Nephron (organoid): ENCODE measurements at regions not wholly inside any gene's neighbourhood (a gene's known extent, or its start where the extent isn't known, plus 50 kb on each side); places are given as distances from the start of the nearest gene placed in this dataset.

Experiments used
- H3K27ac Mint-ChIP-seq, 3 experiments: 2 replicates each; pipeline ENCODE4 v1.8.0; 2020; ENCODE audit warnings: mixed read lengths in 3 of 3, mild to moderate bottlenecking in 2 of 3, moderate library complexity in 1 of 3
- H3K27me3 Mint-ChIP-seq: 2 replicates; pipeline ENCODE4 v1.8.0; 2021; ENCODE audit warnings: low read depth, mild to moderate bottlenecking, moderate library complexity, mixed read lengths
- H3K36me3 Mint-ChIP-seq: 2 replicates; pipeline ENCODE4 v1.8.0; 2020; ENCODE audit warnings: low read depth, mixed read lengths
- H3K4me1 Mint-ChIP-seq: 2 replicates; pipeline ENCODE4 v1.8.0; 2020; ENCODE audit warnings: mixed read lengths
- H3K4me3 Mint-ChIP-seq, 3 experiments: 2 replicates each; pipeline ENCODE4 v1.8.0; 2020; ENCODE audit warnings: mild to moderate bottlenecking in 3 of 3, mixed read lengths in 3 of 3, moderate library complexity in 2 of 3
- H3K9me3 Mint-ChIP-seq: 2 replicates; pipeline ENCODE4 v1.8.0; 2020; ENCODE audit warnings: mixed read lengths
- TF ChIP-seq, protein P1 (sequence below), 3 experiments: fragments of 200-600 bp; sonication (generic); IDR thresholded peaks; one replicate each; pipeline ENCODE4 v1.5.0; 2021; ENCODE audit warnings: antibody characterized with exemption in 3 of 3; ENCODE audit not compliant: unreplicated experiment in 3 of 3

DNA sequence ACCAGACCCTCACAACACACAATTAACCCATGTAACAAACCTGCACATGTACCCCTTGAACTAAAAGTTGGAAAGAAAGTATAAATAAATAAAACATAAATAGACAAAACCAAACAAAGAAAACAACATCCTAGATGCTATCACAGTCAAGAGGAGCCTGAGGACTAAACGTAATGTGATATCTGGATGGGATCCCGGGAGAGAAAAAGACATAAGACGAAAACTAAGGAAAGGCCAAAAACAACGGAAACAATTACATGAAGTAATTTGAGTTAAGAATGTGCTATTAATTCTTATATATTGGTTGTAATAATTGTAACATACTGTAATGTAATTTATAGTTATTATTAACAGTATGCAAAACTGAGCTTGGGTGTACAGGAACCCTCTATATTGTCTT is 793.9 kb downstream of the SEMA5A start:
- no peaks in the 10 kb centered on the region for H3K27me3 Mint-ChIP-seq
- H3K4me3 Mint-ChIP-seq = no peak overlapping the region
- peaks cover 3% of the 10 kb centered on the region for H3K4me1 Mint-ChIP-seq
- H3K36me3 Mint-ChIP-seq = no peaks in the 10 kb centered on the region
- TF ChIP-seq, protein P1, sequence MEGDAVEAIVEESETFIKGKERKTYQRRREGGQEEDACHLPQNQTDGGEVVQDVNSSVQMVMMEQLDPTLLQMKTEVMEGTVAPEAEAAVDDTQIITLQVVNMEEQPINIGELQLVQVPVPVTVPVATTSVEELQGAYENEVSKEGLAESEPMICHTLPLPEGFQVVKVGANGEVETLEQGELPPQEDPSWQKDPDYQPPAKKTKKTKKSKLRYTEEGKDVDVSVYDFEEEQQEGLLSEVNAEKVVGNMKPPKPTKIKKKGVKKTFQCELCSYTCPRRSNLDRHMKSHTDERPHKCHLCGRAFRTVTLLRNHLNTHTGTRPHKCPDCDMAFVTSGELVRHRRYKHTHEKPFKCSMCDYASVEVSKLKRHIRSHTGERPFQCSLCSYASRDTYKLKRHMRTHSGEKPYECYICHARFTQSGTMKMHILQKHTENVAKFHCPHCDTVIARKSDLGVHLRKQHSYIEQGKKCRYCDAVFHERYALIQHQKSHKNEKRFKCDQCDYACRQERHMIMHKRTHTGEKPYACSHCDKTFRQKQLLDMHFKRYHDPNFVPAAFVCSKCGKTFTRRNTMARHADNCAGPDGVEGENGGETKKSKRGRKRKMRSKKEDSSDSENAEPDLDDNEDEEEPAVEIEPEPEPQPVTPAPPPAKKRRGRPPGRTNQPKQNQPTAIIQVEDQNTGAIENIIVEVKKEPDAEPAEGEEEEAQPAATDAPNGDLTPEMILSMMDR (IDR thresholded peaks at IDR 0.05; ENCODE audit: unreplicated experiment in 3 of 3) = no peak
- no peaks in the 10 kb centered on the region for H3K9me3 Mint-ChIP-seq
- H3K27ac Mint-ChIP-seq = no peak overlapping the region

- Mint-ChIP-seq H3K9me3 (no peaks in the 10 kb centered on the region), H3K4me1 (peaks cover 3% of the 10 kb centered on the region), H3K4me3 (no peak overlapping the region), H3K27ac (no peak overlapping the region), H3K36me3 (no peaks in the 10 kb centered on the region), H3K27me3 (no peaks in the 10 kb centered on the region)
- TF ChIP-seq, protein P1 (IDR thresholded peaks at IDR 0.05; ENCODE audit: unreplicated experiment in 3 of 3) = no peak
These were observed 793.3 kb downstream of the SEMA5A start for GRCh38 chr5:8752595-8752994.

GRCh38 chr5:8756498-8757084 is 789.3 kb downstream of the SEMA5A start:
- TF ChIP-seq, protein P1 (IDR thresholded peaks at IDR 0.05; ENCODE audit: unreplicated experiment in 3 of 3) = peak; percentile 39 to 54 (median 44)
- H3K4me3 Mint-ChIP-seq = no peak overlapping the region
- peaks cover 14% of the 10 kb centered on the region for H3K9me3 Mint-ChIP-seq
- no peaks in the 10 kb centered on the region for H3K36me3 Mint-ChIP-seq
- H3K27me3 Mint-ChIP-seq = no peaks in the 10 kb centered on the region
- H3K4me1 Mint-ChIP-seq = peaks cover 3% of the 10 kb centered on the region
- H3K27ac Mint-ChIP-seq = no peak overlapping the region

DNA sequence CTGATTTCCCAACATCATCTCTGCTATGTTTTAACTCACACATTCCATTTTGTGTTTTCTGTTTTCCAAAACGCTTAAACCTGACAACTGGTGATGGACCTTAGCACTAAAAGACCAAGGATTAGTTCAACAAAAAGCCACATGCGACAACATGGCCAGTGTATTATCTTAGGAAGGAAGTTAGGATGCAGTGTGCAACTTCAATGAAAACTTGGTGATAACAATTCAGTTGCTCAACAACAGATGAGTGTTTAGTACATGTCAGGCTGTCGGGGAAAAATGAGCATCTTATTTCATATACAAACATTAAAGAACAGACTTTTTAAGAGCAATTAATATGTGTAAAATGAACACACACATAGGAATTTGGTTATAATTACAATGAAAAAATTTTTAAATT is 780.0 kb downstream of the SEMA5A start:
- TF ChIP-seq, protein P1 (IDR thresholded peaks at IDR 0.05; ENCODE audit: unreplicated experiment in 3 of 3) = no peak
- no peaks in the 10 kb centered on the region for H3K4me1 Mint-ChIP-seq
- peaks cover 5% of the 10 kb centered on the region for H3K9me3 Mint-ChIP-seq
- H3K27me3 Mint-ChIP-seq = no peaks in the 10 kb centered on the region
- H3K4me3 Mint-ChIP-seq = no peak overlapping the region
- H3K27ac Mint-ChIP-seq = no peak overlapping the region
- no peaks in the 10 kb centered on the region for H3K36me3 Mint-ChIP-seq

GRCh38 chr5:8766448-8766847 is 779.4 kb downstream of the SEMA5A start:
- H3K36me3 Mint-ChIP-seq = no peaks in the 10 kb centered on the region

DNA sequence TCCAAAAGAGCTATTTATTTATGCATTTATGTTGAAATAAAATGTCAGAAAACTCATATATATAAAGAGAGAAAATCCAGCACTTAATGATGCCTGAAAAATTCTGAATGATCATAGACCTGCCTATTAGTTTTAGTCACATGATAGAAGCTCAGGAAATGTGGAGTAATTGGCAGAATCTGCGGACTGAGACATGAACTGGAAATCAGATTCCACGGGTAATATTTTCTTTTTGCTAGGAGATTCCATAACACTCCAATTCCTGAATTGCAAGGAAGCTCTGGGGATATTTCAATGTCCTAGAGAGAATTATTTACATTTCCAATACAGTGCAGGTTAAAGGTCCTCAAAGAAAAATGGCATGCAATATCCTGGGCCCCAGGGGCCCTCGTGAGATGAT is 778.8 kb downstream of the SEMA5A start:
- TF ChIP-seq, protein P1 (IDR thresholded peaks at IDR 0.05; ENCODE audit: unreplicated experiment in 3 of 3) = no peak
- no peaks in the 10 kb centered on the region for H3K27me3 Mint-ChIP-seq
- no peak overlapping the region for H3K27ac Mint-ChIP-seq

More at GRCh38 chr5:8766448-8766847, 779.4 kb downstream of the SEMA5A start:
- TF ChIP-seq, protein P1 (IDR thresholded peaks at IDR 0.05; ENCODE audit: unreplicated experiment in 3 of 3) = no peak
- Mint-ChIP-seq H3K27ac (no peak overlapping the region), H3K4me3 (no peak overlapping the region), H3K27me3 (no peaks in the 10 kb centered on the region), H3K4me1 (no peaks in the 10 kb centered on the region), H3K9me3 (peaks cover 3% of the 10 kb centered on the region)

More for the DNA sequence above, 778.8 kb downstream of the SEMA5A start:
- H3K9me3 Mint-ChIP-seq = peaks cover 2% of the 10 kb centered on the region
- H3K4me3 Mint-ChIP-seq = no peak overlapping the region
- no peaks in the 10 kb centered on the region for H3K4me1 Mint-ChIP-seq
- H3K36me3 Mint-ChIP-seq = no peaks in the 10 kb centered on the region
